Activated naive CD4-positive, alpha-beta T cell treated with Interleukin-2 at 50 U/mL for 16 hours (primary cell): ENCODE measurements at regions not wholly inside any gene's neighbourhood (a gene's known extent, or its start where the extent isn't known, plus 50 kb on each side); places are given as distances from the start of the nearest gene placed in this dataset.

Experiments
- DNase-seq: peaks from one replicate; pipeline ENCODE4 v3.0.0-alpha.2; 2020

DNA sequence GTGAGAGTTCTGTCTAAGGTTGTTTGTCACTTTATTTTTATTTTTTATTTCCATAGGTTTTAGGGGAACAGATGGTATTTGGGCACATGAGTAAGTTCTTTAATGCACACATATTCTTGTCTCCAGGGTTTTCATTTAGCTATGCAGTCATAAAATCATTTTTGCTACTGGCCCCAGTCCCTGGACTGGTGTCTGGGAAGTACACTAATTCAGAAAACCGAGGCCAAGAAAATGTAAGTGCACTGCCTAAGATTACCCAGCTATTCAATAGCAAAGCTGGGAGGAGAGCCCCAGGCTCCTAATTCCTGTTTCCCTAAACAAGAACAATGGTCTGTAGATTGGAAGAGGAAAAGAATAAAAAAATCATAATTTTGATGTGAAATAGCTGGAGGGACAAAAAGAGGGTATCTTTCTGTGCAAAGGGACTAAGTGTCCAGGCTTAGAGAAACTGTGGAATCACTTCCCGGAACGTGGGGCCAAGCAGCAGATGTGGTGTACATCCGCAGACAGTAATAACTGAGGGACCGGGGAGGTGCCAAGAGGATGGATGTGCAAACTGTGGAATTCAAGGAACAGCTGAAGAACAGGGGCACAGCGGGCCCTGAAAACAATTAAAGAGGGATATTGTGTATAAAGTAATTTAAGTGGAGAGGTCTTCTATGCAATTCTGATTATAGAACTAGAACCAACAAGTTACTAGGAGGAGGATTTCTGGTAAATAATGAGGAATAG, 236.3 kb downstream of the ACKR3 start:
- DNase-seq, result no peak

DNA sequence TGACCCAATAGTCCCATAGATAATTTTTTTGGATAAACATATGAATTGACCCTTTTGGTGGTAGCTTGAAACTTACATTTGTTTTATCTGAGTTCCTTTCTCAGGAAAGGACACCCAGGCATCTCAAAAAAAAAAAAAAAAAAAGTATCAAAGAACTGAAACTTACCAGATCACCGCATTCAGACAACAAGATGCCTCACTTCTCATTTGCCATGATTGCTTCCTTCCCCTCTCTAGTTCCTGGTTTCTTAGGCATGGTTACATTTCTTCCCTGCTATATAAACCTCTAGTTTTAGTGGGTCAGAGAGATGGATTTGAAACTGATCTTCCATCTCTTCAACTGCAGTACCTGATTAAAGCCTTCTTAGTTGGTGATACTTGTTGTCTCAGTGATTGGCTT, 240.1 kb downstream of the ACKR3 start:
- DNase-seq, result no peak

DNA sequence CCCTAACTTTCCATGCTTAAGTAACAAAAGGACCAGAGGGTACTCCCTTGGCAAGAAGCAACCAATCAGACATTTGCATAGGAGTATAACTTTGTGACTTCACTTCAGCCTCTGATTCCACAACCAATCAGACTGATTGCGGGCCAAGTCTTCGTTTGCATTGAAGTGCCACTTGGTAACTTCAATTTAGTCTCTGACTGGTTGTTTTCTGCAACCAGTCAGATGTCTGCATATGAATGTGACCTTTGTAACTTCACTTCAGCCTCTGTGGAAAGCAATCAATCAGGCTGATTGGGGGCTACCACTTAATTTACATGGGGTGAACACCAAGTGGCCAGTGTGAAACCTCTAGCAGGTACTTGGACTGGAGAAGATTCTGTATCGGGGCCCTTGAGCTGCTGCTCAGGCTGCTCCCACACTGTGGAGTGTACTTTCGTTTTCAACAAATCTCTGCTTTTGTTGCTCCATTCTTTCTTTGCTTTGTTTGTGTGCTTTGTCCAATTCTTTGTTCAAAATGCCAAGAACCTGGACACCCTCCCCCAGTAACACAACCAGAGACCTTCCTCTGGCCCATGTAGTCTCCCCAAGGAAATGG, 241.5 kb downstream of the ACKR3 start:
- DNase-seq, result no peak

DNA sequence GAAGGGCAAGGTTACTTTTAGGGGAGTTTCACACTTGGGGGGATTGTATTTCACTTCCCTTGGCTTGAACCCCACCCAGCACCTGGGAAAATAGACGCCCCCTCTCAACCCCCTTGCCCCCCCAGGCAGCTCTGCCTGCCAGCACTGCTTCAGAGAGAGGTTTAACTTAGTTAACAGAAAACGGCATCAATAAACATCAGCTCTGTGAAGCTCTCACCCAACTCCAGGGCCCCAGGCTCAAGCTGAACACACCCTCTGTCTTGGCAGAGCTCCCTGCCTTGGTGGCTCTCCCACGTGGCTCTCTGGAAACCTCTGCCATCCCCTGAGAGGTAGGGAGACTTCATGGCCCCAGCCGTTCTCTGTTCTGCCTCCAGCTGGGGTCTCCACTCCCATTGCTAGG, 244.1 kb downstream of the ACKR3 start:
- no peak for DNase-seq

DNA sequence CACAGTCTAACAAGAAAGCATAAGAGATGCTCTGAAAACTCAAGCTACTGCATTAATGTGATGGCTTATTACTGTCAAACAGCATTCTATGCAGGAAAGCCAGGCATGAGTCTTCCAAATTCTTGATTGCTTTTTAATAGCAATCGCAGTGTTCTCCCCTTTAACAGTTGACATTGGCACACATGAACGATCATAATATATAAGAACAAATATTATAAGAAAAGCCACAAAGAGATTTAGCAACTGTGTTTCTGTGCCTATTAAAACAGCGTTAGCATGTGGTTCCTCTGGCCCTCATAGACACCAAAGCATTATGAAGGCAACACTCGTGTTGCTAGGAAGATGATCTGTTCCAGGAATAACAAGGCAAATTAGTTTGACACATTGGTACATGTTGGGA, 245.0 kb downstream of the ACKR3 start:
- no peak for DNase-seq

DNA sequence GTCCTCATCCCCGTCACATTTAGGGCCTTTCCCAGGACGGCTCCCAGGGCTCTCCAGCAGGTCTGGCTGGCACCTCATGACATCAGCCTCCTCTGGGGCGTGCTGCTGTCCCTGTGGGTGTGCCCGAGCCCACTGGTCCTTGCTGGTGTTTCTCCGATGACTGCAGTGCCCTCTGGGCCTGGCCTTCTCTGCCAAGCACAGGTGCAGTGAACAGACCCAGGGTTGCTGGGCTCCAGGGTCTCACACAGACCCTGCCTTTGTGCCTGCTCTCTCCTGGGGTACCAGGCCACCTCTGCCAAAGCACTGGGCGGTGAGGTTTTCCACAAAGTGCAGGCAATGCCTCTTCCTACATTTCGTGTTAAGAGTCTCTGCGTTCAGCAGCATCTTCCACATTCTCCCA, 246.1 kb downstream of the ACKR3 start:
- DNase-seq, result no peak

DNA sequence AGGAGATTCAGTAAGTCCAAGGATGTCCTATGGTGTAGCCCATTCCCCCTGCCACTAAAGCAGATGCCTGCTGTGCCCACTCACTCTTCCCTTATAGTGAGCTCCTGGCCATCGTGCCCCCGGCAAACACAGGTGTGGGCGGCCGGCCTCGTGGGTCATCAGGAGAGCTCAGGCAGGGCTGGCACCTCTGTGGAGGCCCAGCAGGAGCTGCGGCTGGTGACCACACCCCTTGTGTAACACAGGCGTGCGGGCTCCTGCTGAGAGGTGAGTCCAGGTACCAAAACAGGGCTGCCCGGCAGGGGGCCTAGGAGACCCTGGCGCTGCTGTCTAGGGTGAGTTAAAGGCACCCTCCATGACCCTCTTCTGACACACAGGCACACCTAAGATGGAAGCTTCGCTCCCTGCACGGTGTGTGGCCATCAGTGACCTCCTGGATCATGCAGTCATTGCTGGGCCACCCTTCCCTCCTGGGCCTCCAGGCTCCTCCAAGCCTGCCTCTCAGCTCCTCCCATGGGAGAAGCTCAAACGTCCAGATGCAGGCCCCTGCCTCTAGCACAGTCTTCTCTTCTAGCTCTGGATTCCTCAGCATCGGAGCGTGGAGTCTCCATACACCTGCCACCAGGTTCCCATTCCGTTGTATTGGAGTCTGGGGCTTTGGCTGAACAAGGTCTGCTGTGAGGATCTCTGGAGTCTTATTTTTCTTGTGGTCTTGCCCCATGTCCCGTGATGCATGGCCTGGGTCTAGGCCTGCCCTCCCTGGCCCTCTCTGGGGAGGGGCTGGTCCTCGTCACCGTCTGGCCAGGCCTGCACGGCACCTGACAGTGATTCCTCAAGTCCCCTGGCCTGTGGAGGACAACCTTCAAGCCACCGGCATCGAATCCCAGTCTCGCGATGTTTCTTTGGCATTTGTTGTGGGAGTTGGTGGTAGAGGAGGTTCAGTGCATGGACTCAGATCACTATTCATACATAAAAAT, 246.9 kb downstream of the ACKR3 start:
- no peak for DNase-seq

DNA sequence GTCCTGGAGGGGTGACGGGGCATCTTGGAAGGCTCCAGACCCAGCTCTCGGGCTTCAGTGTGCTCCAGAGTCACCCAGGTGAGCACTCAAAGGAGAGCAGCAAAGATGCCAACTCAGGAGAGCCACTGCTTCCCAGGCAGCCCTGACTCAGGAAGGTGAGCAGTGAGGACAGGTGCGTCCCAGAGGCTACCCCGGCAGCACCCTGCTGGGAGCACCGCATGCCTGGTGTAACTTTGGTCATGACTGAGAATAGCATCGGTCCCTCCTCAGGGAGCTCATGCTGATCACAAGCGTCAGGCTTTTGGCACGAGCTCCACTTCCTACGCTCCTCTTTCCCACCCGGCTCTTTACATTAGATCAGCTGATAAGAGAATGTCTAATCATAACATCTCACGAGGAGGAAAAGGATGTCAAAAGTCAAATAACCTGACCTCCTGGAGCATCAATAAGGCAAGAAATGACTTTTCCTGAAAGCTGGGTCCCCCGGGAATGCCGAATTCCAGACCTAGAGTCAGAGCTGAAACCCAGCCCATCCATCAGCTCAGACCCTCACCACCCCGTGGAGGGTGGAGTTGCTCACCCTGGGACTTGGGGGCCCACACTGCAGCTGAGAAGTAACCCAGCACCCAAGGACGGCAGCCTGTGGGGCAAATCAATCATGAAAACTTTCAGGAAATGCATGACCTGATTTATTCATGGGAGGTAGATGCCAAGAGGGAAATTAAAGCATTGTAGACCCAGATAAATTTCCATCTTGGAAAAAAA, 248.8 kb downstream of the ACKR3 start:
- no peak for DNase-seq

DNA sequence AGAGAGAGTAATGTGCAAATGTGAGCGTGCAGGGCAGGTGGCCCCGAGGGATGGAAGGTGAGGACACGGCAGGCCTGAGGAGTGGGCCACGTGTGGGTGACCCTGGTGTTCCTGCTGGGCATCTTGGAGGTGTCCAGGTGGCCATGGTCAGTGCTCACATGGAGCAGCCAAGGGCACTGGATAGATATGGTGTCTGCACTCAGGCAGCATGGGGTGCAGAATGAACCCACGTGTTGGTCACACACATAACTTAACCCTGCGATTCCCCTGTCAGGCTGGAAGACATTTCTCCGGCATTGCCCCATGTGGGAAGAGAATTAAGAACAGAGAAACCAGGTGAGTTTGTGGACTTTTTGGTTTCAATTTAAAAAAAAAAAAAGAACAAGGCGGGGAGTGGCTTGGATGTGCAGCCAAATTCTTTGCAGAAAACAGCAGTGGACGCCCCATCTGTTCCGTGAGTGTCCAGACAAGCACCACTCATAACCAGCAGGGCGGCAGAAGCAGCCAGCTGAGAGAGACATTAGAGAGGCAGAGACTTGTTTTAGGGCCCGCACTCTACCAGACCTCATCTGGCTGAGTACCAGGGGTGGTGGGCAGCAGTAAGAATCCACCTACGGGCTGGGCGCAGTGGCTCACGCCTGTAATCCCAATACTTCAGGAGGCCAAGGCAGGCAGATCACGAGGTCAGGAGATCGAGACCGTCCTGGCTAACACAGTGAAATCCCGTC, 249.8 kb downstream of the ACKR3 start:
- DNase-seq, result no peak

DNA sequence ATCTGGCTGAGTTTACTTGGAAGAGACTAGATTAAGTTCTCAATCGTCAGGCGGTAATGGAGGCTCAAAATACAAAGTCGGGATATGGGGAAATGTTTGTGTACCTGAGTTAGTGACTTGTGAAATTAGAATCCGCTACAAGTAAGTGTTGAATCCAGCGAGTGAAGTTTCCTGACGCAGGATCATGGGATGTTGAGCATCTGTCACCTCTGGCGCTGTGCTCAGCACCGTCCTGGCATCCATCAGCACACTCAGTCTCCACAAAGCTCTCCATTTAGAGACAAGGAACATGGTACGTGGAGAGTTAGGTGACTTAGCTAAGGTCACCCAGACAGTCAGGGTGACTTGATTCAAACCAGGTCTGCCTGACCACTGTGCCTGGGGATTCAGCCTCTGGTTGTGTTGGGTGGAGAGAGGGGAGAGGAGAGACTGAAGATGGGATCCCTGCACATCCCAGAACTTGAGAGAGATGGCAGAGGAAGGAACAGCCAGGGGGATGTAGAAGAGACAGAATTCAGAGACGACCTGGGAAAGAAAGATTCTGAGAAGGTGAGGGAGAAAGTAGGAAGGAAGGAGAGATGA, 251.2 kb downstream of the ACKR3 start:
- DNase-seq, result no peak

DNA sequence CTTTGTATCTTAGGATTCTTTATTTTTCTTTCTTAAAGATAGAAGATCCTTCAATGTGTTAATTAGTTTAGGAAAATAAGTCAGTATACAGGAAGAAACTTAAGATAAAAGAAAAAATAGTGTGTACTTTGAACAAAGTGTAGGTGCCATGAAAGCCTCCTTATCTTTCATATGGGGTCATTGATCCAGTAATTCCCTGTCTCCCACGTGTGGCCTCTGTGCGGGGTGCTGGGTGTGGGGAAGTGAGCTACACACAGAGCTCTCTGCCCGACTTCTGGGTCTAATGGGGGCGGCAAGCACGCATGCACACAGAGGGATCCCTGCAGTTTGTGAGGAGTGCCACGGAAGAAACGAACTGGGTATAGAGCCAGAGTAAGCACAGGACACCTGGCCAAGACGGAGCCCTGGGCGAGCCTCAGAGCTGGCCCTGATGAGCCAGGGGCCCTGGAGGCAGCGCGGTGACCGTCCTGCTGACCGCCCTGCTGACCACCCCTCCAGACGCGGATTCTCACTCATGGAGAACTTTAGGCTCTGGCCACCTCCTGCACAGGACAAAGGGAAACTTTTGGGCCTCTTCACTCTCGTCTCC, 253.5 kb downstream of the ACKR3 start:
- no peak for DNase-seq

DNA sequence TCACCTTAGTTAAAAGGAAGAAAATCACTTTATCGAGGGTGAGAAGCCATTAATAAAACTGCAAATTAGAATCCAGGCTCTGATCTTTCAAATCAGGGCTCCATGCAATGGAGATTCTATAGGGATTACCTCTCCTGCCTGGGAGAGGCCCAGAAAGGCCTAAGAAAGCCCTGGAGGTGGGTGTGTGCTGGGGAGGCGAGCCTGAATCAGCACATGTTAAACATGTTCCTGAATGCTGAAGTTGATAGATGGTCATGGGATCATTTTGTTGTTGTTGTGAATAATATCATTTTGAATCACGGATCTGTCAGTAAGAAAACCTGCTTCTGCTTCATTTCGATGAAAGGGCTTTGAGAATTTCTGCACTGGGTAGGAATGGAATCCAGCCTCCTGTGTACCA, 254.3 kb downstream of the ACKR3 start:
- no peak for DNase-seq

DNA sequence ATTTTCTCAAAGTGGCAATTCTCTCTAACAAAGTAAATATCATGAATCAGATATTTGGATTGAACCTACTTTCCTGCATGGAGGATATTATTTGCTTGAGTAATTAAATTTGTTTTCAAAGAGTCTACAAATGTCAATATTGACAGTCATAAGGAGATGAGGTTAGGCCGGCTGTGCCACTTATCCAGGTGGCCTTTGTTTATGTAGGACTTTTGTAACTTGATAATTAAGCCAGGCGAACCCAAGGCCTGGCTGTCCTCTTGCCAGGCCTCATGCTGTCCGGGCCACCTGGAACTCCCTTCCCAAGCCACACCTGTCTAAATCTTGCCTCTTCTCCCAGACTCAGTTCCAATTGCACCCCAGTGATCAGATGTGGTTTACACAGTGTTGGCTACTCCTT, 255.2 kb downstream of the ACKR3 start:
- DNase-seq, result no peak

DNA sequence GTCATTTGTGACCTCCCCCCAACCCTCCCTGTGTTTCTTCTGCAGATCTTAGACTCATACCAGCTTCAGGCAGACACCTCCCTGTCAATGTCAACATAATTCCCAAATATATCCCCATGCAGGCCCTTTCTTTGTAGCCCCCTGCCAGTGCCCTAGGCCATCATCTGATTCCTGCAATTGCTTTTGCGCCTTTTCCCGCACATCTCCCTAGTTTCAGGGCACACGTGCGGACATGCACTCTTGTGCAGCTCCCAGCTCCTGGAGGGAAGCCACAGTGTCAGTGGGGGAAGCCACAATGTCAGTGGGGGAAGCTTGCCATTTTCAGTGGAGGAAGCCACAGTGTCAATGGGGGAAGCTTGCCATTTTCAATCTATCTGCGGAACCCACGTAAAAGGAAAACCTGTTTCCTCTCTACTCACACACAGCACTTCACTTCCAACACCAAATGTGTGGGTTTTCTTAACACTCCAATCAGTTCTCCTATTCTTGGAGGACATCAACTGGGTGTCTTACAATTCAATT, 256.4 kb downstream of the ACKR3 start:
- no peak for DNase-seq

DNA sequence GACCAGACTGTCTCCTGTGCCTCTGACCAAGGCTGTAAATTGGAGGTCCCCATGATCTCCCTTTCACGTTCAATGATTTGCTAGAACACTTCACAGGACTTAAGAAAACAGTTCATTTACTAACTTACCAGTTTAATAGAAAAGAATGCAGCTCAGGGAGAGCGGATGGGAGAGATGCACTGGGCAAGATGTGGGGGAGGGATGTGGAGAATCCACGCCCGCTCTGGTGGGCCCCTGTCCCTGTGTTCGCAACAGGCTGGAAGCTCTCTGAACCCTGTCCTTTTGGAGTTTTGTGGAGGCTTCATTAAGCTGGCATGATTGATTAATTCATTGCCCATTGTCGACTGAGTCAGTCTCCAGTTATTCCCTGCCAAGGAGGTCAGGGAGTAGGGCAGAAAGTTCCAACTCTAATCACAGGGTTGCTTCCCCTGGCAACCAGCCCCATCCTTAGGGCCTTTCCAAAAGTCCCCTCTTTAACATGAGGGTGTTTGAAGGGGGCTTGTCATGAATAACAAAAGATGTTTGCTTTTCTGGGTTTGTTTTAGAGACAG, 257.1 kb downstream of the ACKR3 start:
- DNase-seq, result no peak

DNA sequence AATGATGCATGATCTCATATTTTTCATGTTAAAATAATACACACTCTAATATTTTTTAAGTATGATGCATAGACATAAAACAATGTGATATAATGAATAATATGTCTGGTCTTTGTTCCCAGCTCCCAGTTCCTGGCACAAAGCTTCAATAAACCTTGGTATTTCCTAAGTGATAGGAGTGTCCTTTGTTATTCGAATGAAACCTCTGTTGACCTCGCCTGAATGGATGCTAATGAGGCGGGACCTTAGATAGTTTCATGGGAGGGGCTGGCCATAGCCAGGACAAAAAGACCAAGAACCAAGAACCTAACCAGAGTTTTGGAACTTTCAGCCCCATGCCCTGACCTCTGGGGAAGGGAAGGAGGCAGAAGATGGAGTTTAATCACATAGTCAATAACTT, 257.7 kb upstream of the COPS8 start:
- no peak for DNase-seq

DNA sequence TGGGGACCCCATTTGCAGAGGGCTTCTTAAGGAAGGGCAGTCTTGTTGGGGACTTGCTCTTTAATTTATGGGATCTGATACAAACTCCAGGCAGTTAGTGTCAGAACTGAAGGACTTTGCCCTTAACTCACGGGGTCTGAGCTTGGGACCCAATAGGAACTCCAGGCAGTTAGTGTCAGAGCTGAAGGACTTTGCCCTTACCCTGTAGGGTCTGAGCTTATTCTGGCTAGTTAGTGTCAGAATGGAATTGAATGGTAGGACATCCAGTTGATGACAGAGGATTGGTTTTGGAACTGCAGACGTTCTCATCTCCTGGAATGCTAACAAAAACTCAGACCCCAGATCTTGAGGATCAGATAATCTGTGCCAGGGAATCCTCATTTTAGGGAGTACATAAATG, 256.9 kb upstream of the COPS8 start:
- no peak for DNase-seq

DNA sequence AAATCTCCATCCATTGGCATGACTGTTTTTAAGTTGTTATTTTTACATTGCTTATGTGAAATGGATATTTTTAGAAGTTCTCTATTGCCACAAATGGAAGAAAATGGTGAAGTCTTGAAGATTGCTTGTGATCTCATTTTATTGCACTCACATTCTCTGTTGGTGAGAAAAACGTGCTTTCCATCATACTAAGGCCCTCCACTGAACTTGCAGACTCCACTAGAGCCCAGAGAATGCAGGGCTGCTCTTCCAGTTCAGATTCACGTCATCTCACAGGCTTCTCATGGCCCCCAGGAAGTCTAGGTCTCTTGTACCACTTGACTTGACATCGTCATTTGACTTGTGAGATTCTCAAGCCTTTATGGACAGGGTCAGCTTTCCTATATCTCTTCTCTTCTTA, 254.8 kb upstream of the COPS8 start:
- DNase-seq, result no peak

DNA sequence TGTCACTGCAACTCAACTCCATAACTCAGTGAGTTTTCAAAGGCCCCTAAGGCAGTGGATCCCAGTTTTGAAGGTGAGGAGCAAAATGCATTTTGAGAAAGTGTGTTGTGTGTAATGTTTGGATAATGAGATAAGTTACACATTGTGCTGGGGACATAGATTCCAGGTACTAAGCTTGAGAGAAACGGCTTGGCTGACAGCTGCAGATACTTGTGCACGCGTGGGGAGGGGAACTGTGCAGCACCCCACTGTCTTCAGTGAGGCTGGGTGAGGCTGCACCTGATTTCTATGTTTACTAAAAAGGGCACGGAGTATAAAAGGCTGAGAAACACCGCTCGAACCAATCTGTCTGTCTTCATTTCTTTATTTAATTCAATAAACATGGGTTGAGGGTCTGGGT, 254.0 kb upstream of the COPS8 start:
- DNase-seq, result no peak

DNA sequence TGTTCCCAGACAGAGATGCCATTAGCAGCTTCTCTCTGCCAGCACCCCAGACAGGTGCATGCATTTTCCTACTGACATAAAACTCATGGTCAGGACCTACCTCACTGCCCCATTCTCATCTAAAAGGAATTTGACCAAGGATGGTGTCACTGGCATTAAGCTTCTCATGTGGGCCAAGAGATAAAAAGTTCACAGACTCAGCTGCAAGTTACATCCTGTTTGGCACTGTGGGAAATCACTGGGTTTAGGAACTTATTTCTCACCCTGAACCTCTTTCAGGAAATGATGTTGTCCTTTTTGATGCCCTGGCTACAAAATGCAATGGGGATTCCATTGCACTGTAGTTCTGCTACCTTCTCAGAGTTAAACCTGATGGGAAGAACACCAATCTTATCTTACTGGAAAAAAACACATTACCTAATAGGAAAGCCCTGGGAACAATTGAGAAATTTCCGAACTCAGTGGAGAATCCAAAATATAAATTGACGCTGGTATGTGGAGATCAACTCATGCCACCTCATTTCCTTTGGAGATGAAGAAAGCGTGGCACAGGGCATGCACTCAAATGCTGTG, 252.1 kb upstream of the COPS8 start:
- no peak for DNase-seq

DNA sequence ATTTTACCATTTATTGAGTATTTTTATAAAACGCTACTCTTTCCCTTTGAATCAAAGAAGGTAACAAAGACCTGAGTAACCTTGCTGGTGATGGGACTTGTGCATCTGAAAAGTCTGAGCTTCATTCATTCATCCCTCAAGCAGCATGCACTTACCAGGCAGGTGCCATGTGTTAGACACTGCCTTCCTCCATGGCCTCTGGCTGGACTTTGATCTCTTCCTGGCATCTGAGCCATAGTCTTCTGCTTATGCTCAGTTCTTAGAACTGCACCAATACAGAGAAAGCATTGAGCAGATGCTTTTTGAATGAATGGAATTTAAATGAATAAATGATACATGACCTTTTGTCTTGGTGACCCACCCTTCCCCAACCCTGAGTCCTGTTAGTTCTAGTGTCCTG, 251.4 kb upstream of the COPS8 start:
- no peak for DNase-seq
